HG02970 (cell line): ENCODE measurements at regions not wholly inside any gene's neighbourhood (a gene's known extent, or its start where the extent isn't known, plus 50 kb on each side); places are given as distances from the start of the nearest gene placed in this dataset.
"Not testable (repeated sequence)": the region's sequence is repeated elsewhere in the genome, so short reads cannot be mapped to it uniquely, and the experiment has no call there.

Experiments used
- ATAC-seq: cut with Tn5 transposase; IDR thresholded peaks from one replicate; pipeline ENCODE4 v1.9.1; 2021; ENCODE audit warnings: mild to moderate bottlenecking, moderate library complexity, moderate number of reproducible peaks; ENCODE audit not compliant: unreplicated experiment, low FRiP score

DNA sequence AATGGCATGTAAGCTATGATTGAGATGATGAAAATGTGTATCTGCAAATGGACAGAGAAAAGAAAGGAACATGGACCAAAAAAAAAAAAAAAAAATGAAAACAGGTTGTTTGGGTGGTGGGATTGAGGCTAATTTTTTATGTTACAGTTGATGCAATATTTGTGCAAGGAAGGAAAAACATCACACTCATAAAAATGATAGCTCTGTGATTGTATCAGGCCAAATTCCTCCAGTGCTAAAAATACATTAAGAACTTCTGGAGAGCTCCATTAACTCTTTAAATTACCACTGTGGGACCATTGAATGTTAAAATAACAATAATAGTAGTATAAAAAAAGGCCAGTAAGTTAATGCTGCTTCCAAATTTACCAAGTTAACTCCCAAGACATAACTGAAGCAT lies 79.5 kb upstream of the MSX2 start:
- no peak for ATAC-seq

DNA sequence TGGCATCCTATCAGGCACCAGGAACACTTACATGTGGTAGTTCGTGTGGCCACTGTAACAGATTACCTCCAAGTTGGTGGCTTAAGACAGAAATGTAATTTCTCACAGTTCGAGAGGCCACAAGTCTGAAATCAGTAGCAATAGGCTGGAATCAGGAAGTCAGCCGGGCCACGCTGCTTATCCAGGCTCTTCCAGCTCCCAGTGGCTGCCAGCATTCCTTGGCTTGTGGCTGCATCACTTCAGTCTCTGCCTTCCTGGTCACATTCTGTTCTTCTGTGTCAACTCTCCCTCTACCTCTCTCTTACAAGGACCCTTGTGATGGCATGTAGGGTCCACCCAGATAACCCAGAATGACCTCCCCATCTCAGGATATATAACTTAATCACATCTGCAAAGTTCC lies 78.7 kb upstream of the MSX2 start:
- no peak for ATAC-seq

DNA sequence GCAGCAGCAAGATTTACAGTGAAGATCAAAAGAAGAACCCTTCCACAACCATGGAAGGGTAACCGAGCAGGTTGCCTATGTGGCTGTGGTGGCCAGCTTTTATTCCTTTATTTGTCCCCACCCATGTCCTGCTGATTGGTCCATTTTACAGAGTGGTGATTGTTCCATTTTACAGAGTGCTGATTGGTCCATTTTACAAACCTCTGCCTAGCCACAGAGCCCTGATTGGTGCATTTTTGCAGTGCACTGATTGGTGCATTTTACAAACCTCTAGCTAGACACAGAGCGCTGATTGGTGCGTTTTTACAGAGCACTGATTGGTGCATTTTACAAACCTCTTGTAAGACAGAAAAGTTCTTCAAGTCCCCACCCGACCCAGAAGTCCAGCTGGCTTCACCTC lies 75.8 kb upstream of the MSX2 start:
- ATAC-seq = not testable (repeated sequence)

DNA sequence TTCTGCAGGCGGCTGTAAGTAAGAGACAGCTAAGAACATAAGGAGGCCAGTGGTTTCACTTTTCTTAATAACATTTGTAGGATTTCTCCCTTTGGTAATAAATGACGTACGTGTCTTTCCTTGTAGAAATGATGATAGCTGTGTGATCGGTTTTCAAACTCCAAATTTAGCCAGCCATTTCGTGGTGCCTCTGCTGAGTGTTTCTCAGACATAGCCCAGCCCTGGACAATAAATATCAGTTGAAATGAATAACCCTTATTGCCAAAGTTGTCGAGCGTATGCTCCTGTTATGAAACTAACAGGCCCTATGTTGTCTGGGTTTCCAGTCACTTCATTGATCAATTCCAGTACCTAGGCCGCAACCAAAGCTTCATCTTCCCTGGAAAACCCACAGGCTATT lies 75.0 kb upstream of the MSX2 start:
- ATAC-seq = no peak

DNA sequence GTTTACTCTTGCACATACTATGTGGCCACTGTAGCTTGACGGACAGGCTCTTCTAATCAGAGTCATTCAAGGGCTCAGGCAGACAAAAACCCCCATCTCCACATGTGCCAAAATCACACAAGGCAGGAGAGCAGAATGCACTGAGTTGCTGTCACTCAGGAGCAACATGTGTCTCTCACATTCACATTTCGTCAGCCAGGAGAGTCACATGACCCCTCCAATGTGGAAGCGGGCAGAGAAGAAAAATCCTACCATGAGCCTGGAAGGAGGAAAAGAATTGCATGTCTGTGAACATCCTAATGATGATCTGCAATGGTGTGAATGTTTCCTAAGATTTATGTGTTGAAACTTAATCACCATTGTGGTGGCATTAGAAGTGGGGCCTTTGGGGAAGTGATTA lies 69.9 kb upstream of the MSX2 start:
- ATAC-seq = no peak

DNA sequence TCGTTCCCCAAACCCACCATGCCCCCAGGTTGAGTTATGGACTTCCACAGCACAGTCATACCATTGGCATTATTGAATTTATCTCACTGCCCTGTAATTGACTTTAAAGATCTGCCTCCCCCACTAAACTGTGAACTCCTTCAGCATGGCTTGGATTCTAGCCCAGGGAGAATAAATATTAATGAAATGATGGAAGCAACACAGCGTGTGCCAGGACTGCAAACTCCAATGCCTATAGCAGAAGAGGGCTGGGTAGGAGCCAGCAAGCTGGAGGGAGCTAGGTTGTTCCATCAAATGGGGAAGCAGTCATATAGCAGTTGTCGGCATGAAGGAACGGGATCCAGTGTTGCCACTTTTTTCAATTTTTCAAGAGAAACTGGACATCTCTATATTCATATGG lies 69.0 kb upstream of the MSX2 start:
- ATAC-seq = no peak

DNA sequence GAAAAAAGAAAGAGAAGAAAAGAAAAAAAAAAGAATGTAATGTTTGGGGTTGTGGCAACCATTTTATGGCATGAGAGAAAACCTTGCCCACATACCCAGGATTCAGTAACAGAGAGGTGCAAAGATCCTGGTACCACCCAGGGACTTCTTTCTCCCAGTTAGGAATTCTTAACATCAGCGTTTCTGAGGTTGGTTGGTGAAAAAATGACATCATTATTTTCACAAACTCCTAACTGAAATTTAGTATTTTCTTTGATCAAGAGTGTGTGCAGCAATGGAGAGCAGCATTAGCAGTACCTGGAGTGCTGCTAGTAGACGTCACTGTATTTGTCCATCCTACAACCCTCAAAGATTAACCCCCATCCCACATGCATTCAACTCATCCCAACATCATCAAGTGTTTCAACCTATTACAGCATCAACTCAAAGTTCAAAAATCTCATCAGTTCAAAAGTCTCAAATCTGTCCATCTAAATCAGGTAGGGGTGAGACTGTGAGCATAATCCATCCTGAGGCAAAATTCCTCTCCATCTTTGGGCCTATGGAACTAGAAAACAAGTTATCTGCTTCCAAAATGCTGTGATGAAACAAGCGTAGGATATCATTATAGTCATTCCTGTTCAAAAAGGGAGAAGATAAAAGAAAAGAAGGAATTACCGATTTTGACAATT lies 60.1 kb upstream of the MSX2 start:
- no peak for ATAC-seq

DNA sequence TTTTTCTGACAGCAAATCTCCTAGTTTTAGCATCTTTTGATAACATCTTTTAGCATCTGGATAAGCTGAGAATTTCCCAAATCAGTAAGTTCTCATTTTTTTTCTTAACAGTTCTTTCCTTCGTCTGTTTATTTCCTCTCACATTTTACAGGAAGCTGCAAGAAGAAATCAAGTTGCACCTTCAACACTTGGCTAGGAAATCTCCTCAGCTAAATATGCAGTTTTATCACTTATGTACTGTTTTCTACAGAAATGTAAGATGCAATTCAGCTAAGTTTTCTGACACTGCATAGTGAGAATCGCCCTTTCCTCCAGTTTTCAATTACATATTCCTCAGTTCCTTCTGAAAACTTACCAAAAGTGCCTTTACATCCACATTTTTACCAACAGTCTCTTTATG lies 59.0 kb upstream of the MSX2 start:
- no peak for ATAC-seq

DNA sequence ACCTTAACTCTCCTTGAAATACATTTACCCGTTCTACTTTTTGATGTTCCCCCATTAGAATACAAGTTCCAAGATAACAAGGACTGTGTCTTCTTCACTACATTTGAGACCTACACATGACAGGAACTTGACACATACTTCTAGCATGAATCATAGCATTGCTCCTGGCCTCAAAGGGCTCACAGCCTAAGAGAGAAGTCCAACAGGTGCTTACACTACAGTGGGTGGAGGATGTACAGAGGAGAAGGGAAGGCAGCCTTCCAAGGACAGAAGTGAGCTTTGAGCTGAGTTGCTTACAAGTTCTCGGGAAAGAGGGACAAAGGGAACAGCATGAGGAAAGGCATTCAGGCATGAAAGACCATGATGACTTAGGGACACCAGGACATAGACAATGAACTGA lies 56.9 kb upstream of the MSX2 start:
- no peak for ATAC-seq

DNA sequence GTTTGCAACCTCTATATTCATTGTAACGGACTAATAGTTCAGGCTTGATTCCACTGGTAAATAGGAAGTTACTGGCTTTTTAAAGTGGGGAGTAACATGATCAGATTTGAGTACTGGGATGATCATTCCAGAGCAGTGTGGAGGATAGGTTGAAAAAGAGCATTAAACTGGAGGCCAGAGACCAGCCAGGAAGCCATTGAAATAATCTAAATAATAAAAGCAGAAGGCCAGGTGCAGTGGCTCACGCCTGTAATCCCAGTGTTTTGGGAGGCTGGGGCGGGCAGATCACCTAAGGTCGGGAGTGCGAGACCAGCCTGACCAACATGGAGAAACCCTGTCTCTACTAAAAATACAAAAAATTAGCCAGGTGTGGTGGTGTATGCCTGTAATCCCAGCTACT lies 56.0 kb upstream of the MSX2 start:
- ATAC-seq = no peak
